ENCODE measurements at regions not wholly inside any gene's neighbourhood (a gene's known extent, or its start where the extent isn't known, plus 50 kb on each side); places are given as distances from the start of the nearest gene placed in this dataset.
A peak's percentile ranks its signal among the peaks of the same experiment; 100 is the strongest.

DNA sequence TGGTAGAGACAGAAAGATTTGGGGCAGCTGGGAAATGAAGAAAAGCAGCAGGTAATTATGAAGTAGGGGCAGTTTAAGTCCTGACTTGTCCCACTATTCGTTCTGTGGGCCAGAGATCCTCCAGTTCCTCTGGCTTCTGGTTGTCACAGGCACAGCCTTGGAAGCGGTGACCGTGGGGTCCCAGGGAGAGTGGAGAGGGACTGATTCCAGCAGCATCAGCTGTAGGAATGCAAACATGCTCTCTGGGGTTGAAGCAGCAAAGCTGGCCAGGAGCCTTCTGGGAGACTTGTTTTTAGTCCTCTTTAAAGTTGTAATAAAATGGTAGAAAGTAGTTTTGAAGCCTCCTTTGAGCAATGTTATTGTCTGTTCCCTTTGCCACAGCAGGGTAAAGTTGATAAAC is 488.0 kb downstream of the LMO4 start:
- TF ChIP-seq, protein P1, sequence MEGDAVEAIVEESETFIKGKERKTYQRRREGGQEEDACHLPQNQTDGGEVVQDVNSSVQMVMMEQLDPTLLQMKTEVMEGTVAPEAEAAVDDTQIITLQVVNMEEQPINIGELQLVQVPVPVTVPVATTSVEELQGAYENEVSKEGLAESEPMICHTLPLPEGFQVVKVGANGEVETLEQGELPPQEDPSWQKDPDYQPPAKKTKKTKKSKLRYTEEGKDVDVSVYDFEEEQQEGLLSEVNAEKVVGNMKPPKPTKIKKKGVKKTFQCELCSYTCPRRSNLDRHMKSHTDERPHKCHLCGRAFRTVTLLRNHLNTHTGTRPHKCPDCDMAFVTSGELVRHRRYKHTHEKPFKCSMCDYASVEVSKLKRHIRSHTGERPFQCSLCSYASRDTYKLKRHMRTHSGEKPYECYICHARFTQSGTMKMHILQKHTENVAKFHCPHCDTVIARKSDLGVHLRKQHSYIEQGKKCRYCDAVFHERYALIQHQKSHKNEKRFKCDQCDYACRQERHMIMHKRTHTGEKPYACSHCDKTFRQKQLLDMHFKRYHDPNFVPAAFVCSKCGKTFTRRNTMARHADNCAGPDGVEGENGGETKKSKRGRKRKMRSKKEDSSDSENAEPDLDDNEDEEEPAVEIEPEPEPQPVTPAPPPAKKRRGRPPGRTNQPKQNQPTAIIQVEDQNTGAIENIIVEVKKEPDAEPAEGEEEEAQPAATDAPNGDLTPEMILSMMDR (IDR thresholded peaks at IDR 0.05; ENCODE audit: borderline replicate concordance, extremely low read depth, insufficient read depth): no peak
- Histone ChIP-seq H3K4me3 (ENCODE audit: low read length in 3 of 3) (no peak overlapping the region), H3K27ac (ENCODE audit: low read depth in 2 of 2, low read length in 2 of 2) (no peak overlapping the region), H3K27me3 (ENCODE audit: control insufficient read depth, insufficient read depth, low read length) (no peaks in the 10 kb centered on the region), H3K4me1 (ENCODE audit: control insufficient read depth in 2 of 3, insufficient read depth in 2 of 3, low read depth in 1 of 3, low read length in 3 of 3) (no peaks in the 10 kb centered on the region), H3K9me3 (ENCODE audit: control insufficient read depth in 2 of 3, insufficient read depth in 1 of 3, low read length in 3 of 3) (no peaks in the 10 kb centered on the region), H3K9ac (ENCODE audit: low read length in 3 of 3) (no peak overlapping the region), H3K36me3 (ENCODE audit: control insufficient read depth in 2 of 3, insufficient read depth in 3 of 3, low read length in 3 of 3) (no peaks in the 10 kb centered on the region)
- no peak for FAIRE-seq
- intact Hi-C loops (cut with DNase I): no loop called here
- peak in 3 of 5 donors; percentile 19 to 63 (median 55) for DNase-seq

DNA sequence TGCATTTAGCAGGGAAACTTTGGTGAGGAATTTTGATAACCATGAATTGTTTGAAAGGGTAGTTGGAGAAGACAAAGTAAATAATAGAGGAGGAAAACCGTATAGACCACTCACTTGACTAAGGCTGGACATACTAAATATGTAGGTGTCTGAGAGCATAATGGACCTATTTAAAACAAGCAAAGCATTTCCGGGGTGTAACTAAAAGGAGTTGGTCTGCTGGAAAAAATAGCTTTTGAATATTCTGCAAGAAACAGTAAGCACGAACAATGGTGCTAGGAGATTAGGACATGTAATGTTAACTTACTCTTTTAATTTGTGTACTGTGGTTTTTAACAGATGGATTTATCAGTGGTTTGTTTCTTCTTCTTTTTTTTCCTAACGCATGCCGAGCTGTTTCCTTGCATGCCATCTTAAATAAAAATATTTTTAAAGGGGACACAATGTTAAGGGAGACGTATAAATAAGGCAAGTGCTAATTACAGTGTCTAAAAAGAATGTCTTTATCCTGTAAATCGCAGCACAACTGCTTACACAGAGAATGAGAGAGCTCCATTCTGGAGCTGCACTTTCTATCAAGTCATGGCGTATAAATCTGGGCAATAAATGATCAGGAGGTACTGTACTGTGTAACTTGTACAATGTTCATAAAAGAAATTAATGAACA is 492.1 kb downstream of the LMO4 start:
- DNase-seq (peak in 2 of 5 donors; percentile 50 to 80), FAIRE-seq (no peak)
- TF ChIP-seq, protein P1 (IDR thresholded peaks at IDR 0.05; ENCODE audit: borderline replicate concordance, extremely low read depth, insufficient read depth): no peak
- intact Hi-C loops (cut with DNase I): no loop called here
- H3K9ac ChIP-seq (ENCODE audit: low read length in 3 of 3): no peak overlapping the region
- no peaks in the 10 kb centered on the region for H3K27me3 ChIP-seq (ENCODE audit: control insufficient read depth, insufficient read depth, low read length)
- no peak overlapping the region for H3K4me3 ChIP-seq (ENCODE audit: low read length in 3 of 3)
- no peaks in the 10 kb centered on the region for H3K4me1 ChIP-seq (ENCODE audit: control insufficient read depth in 2 of 3, insufficient read depth in 2 of 3, low read depth in 1 of 3, low read length in 3 of 3)
- no peaks in the 10 kb centered on the region for H3K9me3 ChIP-seq (ENCODE audit: control insufficient read depth in 2 of 3, insufficient read depth in 1 of 3, low read length in 3 of 3)
- H3K36me3 ChIP-seq (ENCODE audit: control insufficient read depth in 2 of 3, insufficient read depth in 3 of 3, low read length in 3 of 3): no peaks in the 10 kb centered on the region
- no peak overlapping the region for H3K27ac ChIP-seq (ENCODE audit: low read depth in 2 of 2, low read length in 2 of 2)

DNA sequence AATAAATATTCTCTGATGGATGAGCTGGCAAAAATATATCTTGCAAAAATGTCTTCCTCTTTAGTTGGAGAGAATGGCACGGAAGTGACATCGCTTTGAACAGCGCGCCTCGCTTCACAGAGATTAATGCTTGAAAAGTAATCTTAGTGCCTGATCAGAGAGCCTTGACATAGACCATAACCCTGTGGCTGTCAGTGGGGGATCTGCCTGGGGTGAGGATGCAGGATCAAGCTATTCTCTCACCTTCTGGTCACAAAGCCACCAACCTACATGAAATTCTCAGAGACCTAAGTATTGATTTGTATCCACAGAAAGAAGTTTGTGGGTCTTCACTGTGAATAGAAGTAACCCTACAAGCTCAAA is 492.6 kb downstream of the LMO4 start:
- H3K36me3 ChIP-seq (ENCODE audit: control insufficient read depth in 2 of 3, insufficient read depth in 3 of 3, low read length in 3 of 3): no peaks in the 10 kb centered on the region
- intact Hi-C loops (cut with DNase I): no loop called here
- H3K27me3 ChIP-seq (ENCODE audit: control insufficient read depth, insufficient read depth, low read length): no peaks in the 10 kb centered on the region
- DNase-seq (peak in 1 of 5 donors; percentile 21), FAIRE-seq (no peak)
- no peak overlapping the region for H3K27ac ChIP-seq (ENCODE audit: low read depth in 2 of 2, low read length in 2 of 2)
- TF ChIP-seq, protein P1 (IDR thresholded peaks at IDR 0.05; ENCODE audit: borderline replicate concordance, extremely low read depth, insufficient read depth): no peak
- H3K9ac ChIP-seq (ENCODE audit: low read length in 3 of 3): no peak overlapping the region
- H3K4me3 ChIP-seq (ENCODE audit: low read length in 3 of 3): no peak overlapping the region
- H3K9me3 ChIP-seq (ENCODE audit: control insufficient read depth in 2 of 3, insufficient read depth in 1 of 3, low read length in 3 of 3): no peaks in the 10 kb centered on the region
- peaks cover 0 to under 1% (median 0%) of the 10 kb centered on the region in 3 donors for H3K4me1 ChIP-seq (ENCODE audit: control insufficient read depth in 2 of 3, insufficient read depth in 2 of 3, low read depth in 1 of 3, low read length in 3 of 3)
